IPS DF 4.7 (cell line): ENCODE measurements at regions not wholly inside any gene's neighbourhood (a gene's known extent, or its start where the extent isn't known, plus 50 kb on each side); places are given as distances from the start of the nearest gene placed in this dataset.

Experiments used
- DNase-seq: peaks from one replicate; pipeline ENCODE4 v3.0.0-alpha.2; 2013; ENCODE audit warnings: low spot score; ENCODE audit errors: extremely low read depth

- DNase-seq, result no peak
These were observed 179.2 kb downstream of the TTC32 start for GRCh38 chr2:19722531-19722971.

- no peak for DNase-seq
These were observed 181.5 kb downstream of the TTC32 start for GRCh38 chr2:19720306-19720705.

- DNase-seq, result no peak
These were observed 182.2 kb downstream of the TTC32 start for GRCh38 chr2:19719540-19719939.

DNA sequence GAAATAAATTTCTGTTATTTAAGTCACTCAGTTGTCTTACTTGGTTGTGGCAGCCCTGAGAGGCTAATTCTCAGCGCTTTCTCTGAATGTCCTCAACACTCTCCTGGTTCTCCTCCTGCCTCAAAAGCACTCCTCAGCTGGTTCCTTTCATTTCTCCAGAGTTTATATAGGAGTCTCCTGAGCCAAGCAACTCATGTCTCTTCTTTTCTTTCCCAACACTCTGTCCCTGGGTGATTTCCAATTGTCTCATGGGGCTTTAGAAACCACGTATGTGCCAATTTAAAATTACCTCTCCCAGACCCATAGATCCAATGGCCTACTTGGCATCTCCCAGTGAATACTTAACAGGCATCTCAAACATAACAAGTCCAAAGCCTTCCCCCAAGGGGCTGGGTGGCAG, 184.3 kb downstream of the TTC32 start:
- no peak for DNase-seq

GRCh38 chr2:19714926-19715325, 186.9 kb downstream of the TTC32 start:
- no peak for DNase-seq

DNA sequence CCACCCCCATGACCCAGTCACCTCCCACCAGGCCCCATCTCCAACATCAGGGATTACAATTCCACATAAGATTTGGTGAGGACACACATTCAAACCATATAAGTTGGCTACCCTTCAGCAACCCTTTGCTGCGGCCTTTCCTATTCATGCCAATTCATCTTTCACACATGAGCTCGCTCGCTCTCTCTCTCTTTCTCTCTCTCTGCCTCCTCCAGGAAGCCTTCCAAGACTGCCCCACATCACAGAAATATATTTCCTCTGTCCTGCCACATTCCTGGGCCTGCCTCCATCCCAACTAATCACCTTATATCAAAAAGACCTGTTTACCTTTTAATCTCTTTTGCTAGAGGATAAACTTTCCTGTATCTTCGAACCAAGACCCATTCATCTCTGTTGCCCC, 188.9 kb downstream of the TTC32 start:
- DNase-seq, result no peak

GRCh38 chr2:19711470-19712372, 190.1 kb downstream of the TTC32 start:
- peak; percentile 22 for DNase-seq

DNA sequence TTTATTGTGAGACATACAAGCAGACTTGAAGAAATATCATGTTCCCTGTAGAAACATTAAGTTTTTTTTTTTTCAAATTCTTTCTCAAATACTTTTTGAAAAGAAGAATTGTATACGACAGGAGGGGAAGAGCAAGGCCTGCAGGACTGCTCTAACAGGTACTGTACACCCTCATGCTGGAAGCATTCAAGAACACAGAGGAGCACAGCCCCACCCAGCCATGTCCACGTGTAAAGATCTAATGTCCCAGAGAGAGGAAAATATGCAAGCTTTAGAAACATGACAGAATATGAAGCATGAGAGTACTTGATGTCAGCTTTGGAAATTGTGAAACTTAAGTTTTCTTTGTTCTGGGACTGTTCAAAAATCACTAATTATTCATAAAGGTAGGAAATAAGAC, 191.6 kb downstream of the TTC32 start:
- no peak for DNase-seq

GRCh38 chr2:19709553-19709952, 192.2 kb downstream of the TTC32 start:
- no peak for DNase-seq

DNA sequence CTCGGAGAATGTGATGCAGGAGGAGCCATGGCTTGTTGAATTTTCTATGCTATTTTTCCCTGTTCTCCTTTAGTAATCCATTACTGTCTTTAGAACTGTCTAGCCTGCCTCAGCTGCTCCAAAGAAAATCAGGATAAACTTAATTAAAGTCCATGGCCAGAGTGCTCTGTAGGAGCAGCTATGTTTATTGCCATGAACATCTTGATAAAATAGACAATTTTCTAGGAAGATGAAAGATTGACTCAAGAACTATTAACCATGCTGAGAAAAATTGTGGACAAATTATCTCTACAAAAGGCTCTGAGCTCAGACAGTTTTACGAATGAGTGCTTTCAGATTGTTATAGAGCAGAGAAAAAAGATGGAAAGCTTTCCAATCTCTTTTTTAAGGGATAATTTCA, 193.0 kb downstream of the TTC32 start:
- DNase-seq, result no peak

DNA sequence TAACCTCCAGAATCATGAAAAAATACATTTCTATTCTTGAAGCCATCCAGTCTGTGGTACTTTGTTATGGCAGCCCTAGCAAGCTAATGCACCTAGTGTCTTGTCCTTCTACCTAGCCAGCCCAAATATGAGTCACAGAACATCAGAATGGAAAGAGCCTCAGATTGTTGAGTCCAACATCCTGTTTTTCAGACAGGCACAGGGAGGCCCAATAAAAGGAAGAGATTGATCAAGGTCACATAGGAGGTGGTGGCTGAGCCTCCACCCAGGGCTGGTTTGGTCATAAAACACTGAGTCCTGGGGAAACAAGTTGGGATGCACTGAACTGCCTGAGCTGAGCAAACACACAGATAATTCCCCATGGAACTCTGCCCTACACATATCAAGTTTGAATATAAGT, 195.5 kb downstream of the TTC32 start:
- no peak for DNase-seq

DNA sequence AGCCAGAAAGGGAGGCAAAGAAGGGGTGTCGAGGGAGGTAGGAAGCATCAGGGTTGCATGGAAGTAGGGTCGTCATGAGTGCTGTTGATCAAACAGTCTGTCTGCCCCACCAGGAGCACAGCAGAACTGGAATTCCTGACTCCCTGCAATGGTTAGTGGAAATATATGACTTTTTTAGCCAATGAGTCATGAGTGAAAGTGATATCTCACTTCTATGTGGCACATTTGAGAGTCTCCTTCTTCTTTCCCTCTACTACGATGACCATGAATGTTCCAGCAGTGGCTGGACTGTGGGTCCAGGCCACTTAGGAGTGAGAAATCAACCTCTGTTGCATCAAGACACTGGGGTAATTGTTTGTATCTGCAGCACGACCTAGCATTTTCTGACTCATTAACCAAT, 199.5 kb downstream of the TTC32 start:
- no peak for DNase-seq

DNA sequence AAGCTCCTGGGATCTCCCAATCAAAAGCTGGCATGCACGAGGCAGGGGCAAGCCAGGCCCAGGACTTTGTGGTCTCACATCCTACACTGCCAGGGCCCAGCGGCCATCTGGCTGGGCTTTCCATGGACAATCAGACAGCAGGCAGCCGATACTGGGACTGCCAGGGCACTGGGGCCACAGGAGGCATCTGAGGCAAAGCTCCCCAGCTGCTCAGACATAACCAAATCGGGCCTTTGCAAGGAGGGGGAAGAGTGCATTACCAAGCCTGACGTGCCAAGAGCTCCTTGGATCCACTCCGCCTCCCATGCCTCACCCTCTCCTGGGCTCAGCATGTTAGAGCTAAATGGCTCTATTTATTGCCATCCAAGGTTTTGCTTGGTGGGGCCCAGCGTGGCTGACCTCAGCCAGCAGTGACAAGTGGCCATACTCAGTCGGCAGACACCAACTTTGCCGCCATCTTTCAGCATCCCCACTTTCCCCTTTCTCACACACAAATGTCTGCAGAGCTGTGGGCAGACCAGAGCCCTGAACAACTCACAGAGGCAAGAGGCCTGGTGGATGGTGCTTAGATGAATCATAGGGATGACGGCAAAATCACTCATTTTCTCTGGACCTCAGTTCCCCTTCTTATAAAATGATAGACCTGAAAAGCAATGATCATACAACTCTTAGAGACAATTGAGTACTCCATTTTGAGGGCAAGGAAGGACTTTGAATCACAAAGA, 200.8 kb downstream of the TTC32 start:
- DNase-seq, result no peak

- DNase-seq, result no peak
These were observed 204.7 kb downstream of the TTC32 start for GRCh38 chr2:19697131-19697530.

DNA sequence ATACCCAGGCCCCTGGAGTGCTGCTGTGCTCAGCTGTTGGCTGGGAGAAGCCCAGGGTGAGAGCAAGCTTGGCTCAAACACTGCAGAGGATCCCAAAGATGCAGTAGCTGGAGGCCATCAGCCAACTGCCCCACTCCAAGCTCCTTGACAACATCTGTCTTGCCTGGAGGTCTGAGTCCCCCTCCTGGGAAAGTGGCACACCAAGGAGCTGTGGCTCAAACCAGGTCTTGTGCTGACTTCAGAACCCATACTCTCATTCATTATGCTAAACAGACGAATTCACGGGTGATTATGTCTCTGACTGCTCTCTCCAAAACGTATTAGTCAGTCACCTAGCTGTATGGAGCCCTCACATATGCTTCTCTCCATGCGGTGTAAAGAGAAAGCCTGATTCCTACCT, 206.1 kb downstream of the TTC32 start:
- no peak for DNase-seq

DNA sequence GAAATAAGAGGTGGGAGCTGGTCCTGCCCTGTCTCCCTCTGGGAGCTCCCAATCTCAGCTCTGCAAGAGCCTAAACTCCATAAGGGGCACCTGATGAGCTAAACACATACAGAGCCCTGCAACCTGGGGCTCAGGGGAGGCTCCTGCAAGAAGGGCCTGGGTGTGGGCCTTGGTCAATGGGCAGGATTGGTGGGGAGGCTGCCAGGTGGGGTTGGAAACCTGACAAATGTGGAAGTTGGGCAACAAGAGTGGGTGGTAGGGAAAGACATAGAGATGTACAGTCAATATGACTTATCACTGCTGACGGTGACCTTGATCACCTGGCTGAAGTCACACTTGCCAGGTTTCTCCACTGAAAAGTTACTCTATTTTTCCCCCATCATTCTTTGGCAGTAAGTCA, 209.9 kb downstream of the TTC32 start:
- no peak for DNase-seq

DNA sequence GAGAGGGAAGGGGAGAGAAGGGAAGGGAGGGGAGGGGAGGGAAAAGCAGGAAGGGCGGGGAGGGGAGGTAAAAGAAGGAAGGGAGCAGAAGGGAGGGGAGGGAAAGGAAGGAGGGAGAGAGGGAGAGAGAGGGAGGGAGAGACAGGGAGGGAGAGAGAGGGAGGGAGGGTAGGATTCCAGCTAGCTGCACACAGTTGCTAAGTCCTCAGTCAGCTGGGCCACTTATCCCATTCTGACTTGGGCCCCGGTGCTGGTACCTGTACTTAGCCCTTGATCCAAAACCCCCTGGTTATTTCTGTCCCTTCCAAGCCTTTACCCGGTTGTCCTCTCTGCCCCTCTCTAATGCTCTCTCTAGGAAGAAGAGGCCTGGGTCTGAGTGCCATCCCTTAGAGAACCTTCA, 211.4 kb downstream of the TTC32 start:
- no peak for DNase-seq

GRCh38 chr2:19689646-19690168, 212.1 kb downstream of the TTC32 start:
- no peak for DNase-seq

DNA sequence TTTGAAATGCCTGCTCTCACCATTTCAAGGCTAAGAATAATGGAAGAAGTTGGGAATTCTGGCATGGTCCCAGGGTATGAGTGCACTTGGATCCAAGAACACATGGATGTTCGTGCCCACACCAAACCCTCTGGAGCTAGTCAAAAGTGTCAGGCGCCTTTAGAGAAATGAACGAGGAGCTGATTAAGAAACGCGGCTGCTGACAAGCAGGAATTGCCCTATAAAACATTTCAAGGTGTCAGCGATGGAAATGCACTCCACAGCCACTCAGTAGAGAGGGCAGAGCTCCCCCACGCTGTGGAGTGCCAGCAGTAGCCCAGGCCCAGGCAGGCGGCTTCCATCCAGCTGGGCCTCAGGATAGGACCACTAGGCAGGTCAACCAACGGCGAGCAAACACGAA, 213.7 kb downstream of the TTC32 start:
- DNase-seq, result no peak

DNA sequence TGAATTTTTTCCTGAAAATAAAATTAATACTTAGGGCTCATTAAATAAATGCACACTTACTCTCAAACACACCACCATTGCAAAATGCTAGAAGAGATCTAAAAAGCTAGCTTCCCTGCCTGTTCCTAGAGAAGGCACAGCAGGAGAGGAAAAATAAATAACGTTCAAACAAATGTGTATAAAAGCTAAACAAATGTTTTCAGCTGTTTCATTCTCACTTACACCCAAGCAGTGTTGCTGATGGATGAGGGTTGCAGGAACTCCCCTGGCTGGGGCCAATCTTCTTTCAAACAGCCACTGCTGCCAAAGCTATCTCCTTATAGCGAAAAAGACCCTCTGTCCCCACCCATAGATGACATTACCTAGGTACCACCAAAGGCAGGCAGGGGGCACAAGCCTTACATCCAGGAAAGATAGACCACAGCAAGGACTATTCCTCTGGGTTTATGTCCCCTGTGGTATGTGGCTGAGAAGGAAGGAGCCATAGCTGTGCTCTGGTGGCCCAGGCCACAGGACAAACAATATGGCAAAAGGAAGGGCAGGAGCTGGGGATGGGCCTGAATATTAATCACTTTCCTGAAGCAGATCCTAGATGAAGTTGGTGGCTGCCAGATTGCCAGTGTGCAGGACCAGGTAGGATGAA, 214.6 kb downstream of the TTC32 start:
- no peak for DNase-seq

DNA sequence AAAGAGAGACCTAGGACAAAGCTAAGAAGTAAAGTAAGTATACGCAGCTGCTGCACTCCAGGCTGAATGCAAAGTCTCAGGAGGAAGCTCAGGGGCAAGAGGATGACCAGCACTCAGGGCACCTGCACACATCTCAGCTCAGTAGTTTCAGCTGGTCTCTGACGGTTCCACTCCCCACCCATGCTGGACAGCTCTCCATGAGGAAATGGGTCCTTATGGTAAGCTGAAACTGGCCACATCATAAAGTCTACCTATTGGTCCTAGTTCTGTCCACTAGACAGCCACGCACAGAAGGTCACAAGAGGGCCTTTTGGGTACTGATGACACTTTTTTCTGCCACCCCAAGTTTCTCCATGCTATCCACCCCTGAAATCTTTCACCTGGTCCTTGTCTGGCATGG, 215.3 kb downstream of the TTC32 start:
- DNase-seq, result no peak

DNA sequence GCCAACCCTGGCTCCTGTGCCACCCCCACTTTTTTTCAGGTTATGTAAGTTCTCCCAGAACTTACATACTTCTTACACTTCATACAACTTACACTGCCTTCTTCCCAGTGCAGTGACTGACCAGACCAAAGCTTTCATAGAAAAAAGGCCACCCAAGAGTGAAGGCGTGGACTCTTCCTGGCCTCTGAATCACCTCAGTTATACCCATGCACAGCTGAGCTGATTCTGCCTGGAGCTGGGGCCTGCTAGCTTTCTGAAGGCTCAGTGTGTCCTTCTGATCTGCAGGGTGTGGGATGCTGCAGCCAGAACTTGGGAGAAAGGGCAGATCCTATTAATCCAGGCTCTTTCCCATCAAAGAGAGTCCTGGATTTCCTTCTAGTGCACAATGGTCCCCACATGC, 216.1 kb downstream of the TTC32 start:
- DNase-seq, result no peak
